ENCODE measurements at regions not wholly inside any gene's neighbourhood (a gene's known extent, or its start where the extent isn't known, plus 50 kb on each side); places are given as distances from the start of the nearest gene placed in this dataset.

GRCh38 chr21:14797543-14797942, 251.4 kb upstream of the SAMSN1 start:
- no peak for TF ChIP-seq SPI1 (IDR thresholded peaks at IDR 0.05; ENCODE audit: low read depth, low read length)
- no peak for TF ChIP-seq TAF1 (IDR thresholded peaks at IDR 0.05; ENCODE audit: low read depth, low read length)

All from GM12891 (cell line).